ENCODE measurements at regions not wholly inside any gene's neighbourhood (a gene's known extent, or its start where the extent isn't known, plus 50 kb on each side); places are given as distances from the start of the nearest gene placed in this dataset.

- Mint-ChIP-seq H3K36me3 (no peaks in the 10 kb centered on the region), H3K9me3 (peaks cover 0 to 3% (median 2%) of the 10 kb centered on the region in 7 donors), H3K4me1 (no peaks in the 10 kb centered on the region), H3K4me3 (no peak overlapping the region), H3K27ac (no peak overlapping the region), H3K27me3 (ENCODE audit: low read depth in 3 of 3) (peaks cover 0 to 3% (median 1%) of the 10 kb centered on the region in 3 donors)
- no peaks in the 10 kb centered on the region for H3K36me3 ChIP-seq (replicated peaks in 1 of 2; ENCODE audit: control insufficient read depth in 1 of 2, insufficient read depth in 2 of 2, low read length in 2 of 2)
- no peak overlapping the region for H3K4me2 ChIP-seq (replicated peaks; ENCODE audit: extremely low read depth, low read length, poor library complexity, severe bottlenecking)
- DNase-seq: no peak
- no peak for TF ChIP-seq CTCF (IDR thresholded peaks at IDR 0.05)
- H4K20me1 ChIP-seq (ENCODE audit: insufficient read depth, low read length): no peaks in the 10 kb centered on the region
- H2AFZ ChIP-seq (ENCODE audit: insufficient read depth, low read depth, low read length, poor library complexity, severe bottlenecking): no peak overlapping the region
- WGBS (ENCODE audit: insufficient coverage): no CpG with 5 or more reads among the region's 2 CpGs
- no peaks in the 10 kb centered on the region for H3K79me2 ChIP-seq (ENCODE audit: insufficient read depth, low read length)
- no peak overlapping the region for H3K27ac ChIP-seq (ENCODE audit: low read depth in 1 of 2, low read length in 2 of 2)
- intact Hi-C loops (cut with micrococcal nuclease): no loop called here
- H3K27me3 ChIP-seq (ENCODE audit: control insufficient read depth in 2 of 2, insufficient read depth in 2 of 2, low read length in 2 of 2): no peaks in the 10 kb centered on the region
- no peak overlapping the region for H3K4me3 ChIP-seq (replicated peaks in 1 of 3; ENCODE audit: low read depth in 2 of 3, low read length in 3 of 3)
- H3K4me1 ChIP-seq (ENCODE audit: control insufficient read depth in 1 of 2, insufficient read depth in 2 of 2, low read length in 2 of 2): no peaks in the 10 kb centered on the region
- no peaks in the 10 kb centered on the region for H3K9me3 ChIP-seq (replicated peaks in 1 of 2; ENCODE audit: control insufficient read depth in 1 of 2, insufficient read depth in 1 of 2, low read length in 2 of 2)
- H3K9ac ChIP-seq (ENCODE audit: insufficient read depth, low read length, poor library complexity, severe bottlenecking): no peak overlapping the region
These were observed 101.3 kb upstream of the ARHGAP28 start for GRCh38 chr18:6628187-6628586.

- no peaks in the 10 kb centered on the region for H3K79me2 ChIP-seq (ENCODE audit: insufficient read depth, low read length)
- no CpG with 5 or more reads among the region's 5 CpGs for WGBS (ENCODE audit: insufficient coverage)
- no peak overlapping the region for H3K4me3 ChIP-seq (replicated peaks in 1 of 3; ENCODE audit: low read depth in 2 of 3, low read length in 3 of 3)
- TF ChIP-seq CTCF (IDR thresholded peaks at IDR 0.05): no peak
- H3K27me3 ChIP-seq (ENCODE audit: control insufficient read depth in 2 of 2, insufficient read depth in 2 of 2, low read length in 2 of 2): no peaks in the 10 kb centered on the region
- no peak for DNase-seq
- no peak overlapping the region for H3K9ac ChIP-seq (ENCODE audit: insufficient read depth, low read length, poor library complexity, severe bottlenecking)
- H3K4me2 ChIP-seq (replicated peaks; ENCODE audit: extremely low read depth, low read length, poor library complexity, severe bottlenecking): no peak overlapping the region
- no peak overlapping the region for H3K4me3 Mint-ChIP-seq
- no peak overlapping the region for H3K27ac Mint-ChIP-seq
- H3K4me1 Mint-ChIP-seq: no peaks in the 10 kb centered on the region
- no peak overlapping the region for H2AFZ ChIP-seq (ENCODE audit: insufficient read depth, low read depth, low read length, poor library complexity, severe bottlenecking)
- no peaks in the 10 kb centered on the region for H3K9me3 ChIP-seq (replicated peaks in 1 of 2; ENCODE audit: control insufficient read depth in 1 of 2, insufficient read depth in 1 of 2, low read length in 2 of 2)
- H3K36me3 ChIP-seq (replicated peaks in 1 of 2; ENCODE audit: control insufficient read depth in 1 of 2, insufficient read depth in 2 of 2, low read length in 2 of 2): no peaks in the 10 kb centered on the region
- intact Hi-C loops (cut with micrococcal nuclease): no loop called here
- H3K27ac ChIP-seq (ENCODE audit: low read depth in 1 of 2, low read length in 2 of 2): no peak overlapping the region
- no peaks in the 10 kb centered on the region for H3K36me3 Mint-ChIP-seq
- H3K9me3 Mint-ChIP-seq: peaks cover 0 to 3% (median 2%) of the 10 kb centered on the region in 7 donors
- no peaks in the 10 kb centered on the region for H3K4me1 ChIP-seq (ENCODE audit: control insufficient read depth in 1 of 2, insufficient read depth in 2 of 2, low read length in 2 of 2)
- peaks cover 0 to 3% (median 1%) of the 10 kb centered on the region in 3 donors for H3K27me3 Mint-ChIP-seq (ENCODE audit: low read depth in 3 of 3)
- H4K20me1 ChIP-seq (ENCODE audit: insufficient read depth, low read length): no peaks in the 10 kb centered on the region
These were observed 99.8 kb upstream of the ARHGAP28 start for GRCh38 chr18:6629635-6630140.

All from CD14-positive monocyte (primary cell).